Esophagus (tissue), 2 donors: ENCODE measurements at regions not wholly inside any gene's neighbourhood (a gene's known extent, or its start where the extent isn't known, plus 50 kb on each side); places are given as distances from the start of the nearest gene placed in this dataset.

Source experiments
- H3K27ac ChIP-seq, 2 donors: one replicate each; pipeline ENCODE4 v1.5.1; 2013; ENCODE audit warnings: low read depth in 2 of 2, mild to moderate bottlenecking in 2 of 2, inconsistent platforms in 1 of 2, low read length in 1 of 2, moderate library complexity in 1 of 2
- H3K27me3 ChIP-seq, 2 donors: one replicate each; pipeline ENCODE4 v1.6.1; 2013; ENCODE audit warnings: low read length in 2 of 2, control low read depth in 1 of 2, mild to moderate bottlenecking in 1 of 2; ENCODE audit not compliant: insufficient read depth in 2 of 2, control insufficient read depth in 1 of 2
- H3K36me3 ChIP-seq, 2 donors: one replicate each; pipeline ENCODE4 v1.6.1; 2013; ENCODE audit warnings: low read length in 1 of 2; ENCODE audit not compliant: control insufficient read depth in 2 of 2, insufficient read depth in 2 of 2
- H3K4me1 ChIP-seq, 2 donors: one replicate each; pipeline ENCODE4 v1.6.1; 2013; ENCODE audit warnings: low read length in 1 of 2; ENCODE audit not compliant: control insufficient read depth in 2 of 2, insufficient read depth in 2 of 2
- H3K4me3 ChIP-seq, 2 donors: one replicate each; pipeline ENCODE4 v1.5.1; 2013; ENCODE audit warnings: low read length in 2 of 2, mild to moderate bottlenecking in 2 of 2, low read depth in 1 of 2, moderate library complexity in 1 of 2
- H3K9me3 ChIP-seq, 2 donors: one replicate each; pipeline ENCODE4 v1.6.1; 2013; ENCODE audit warnings: mild to moderate bottlenecking in 2 of 2, low read depth in 1 of 2, low read length in 1 of 2, moderate library complexity in 1 of 2; ENCODE audit not compliant: control insufficient read depth in 2 of 2, insufficient read depth in 1 of 2
- WGBS, 2 donors: extraction: QIAGEN DNeasy Blood & Tissue Kit; methylation state at CpG; one replicate each; pipeline ENCODE4 v1.1.7; 2013; 5-methylcytosine and 5-hydroxymethylcytosine counted together
- donor health status: healthy with polysubstance abuse.
- donor health status: Bipolar disorder and iron deficiency.

- H3K36me3 ChIP-seq = no peaks in the 10 kb centered on the region
- 80 to 84% methylated on average over 7 of the region's 7 CpGs for WGBS, 2 donors
- no peaks in the 10 kb centered on the region for H3K27me3 ChIP-seq
- H3K9me3 ChIP-seq = no peaks in the 10 kb centered on the region
- no peak overlapping the region for H3K4me3 ChIP-seq
- H3K27ac ChIP-seq = no peak overlapping the region
- no peaks in the 10 kb centered on the region for H3K4me1 ChIP-seq
These were observed 293.7 kb upstream of the RND3 start for GRCh38 chr2:150781142-150781541.

GRCh38 chr2:150778828-150779227 is 291.4 kb upstream of the RND3 start:
- no peaks in the 10 kb centered on the region for H3K4me1 ChIP-seq
- WGBS, 2 donors = 26 to 32% methylated on average over 1 of the region's 1 CpG
- H3K4me3 ChIP-seq = no peak overlapping the region
- no peak overlapping the region for H3K27ac ChIP-seq
- no peaks in the 10 kb centered on the region for H3K27me3 ChIP-seq
- H3K9me3 ChIP-seq = no peaks in the 10 kb centered on the region
- H3K36me3 ChIP-seq = no peaks in the 10 kb centered on the region

GRCh38 chr2:150769421-150769820 is 282.0 kb upstream of the RND3 start:
- WGBS, 2 donors = 86 to 92% methylated on average over 1 of the region's 1 CpG
- Histone ChIP-seq H3K27me3 (no peaks in the 10 kb centered on the region), H3K27ac (no peak overlapping the region), H3K36me3 (no peaks in the 10 kb centered on the region), H3K9me3 (no peaks in the 10 kb centered on the region), H3K4me1 (no peaks in the 10 kb centered on the region), H3K4me3 (no peak overlapping the region)

- Histone ChIP-seq H3K36me3 (no peaks in the 10 kb centered on the region), H3K27me3 (no peaks in the 10 kb centered on the region), H3K9me3 (no peaks in the 10 kb centered on the region), H3K4me3 (no peak overlapping the region), H3K27ac (no peak overlapping the region), H3K4me1 (no peaks in the 10 kb centered on the region)
- WGBS, 2 donors = 72 to 74% methylated on average over 5 of the region's 5 CpGs
These were observed 280.7 kb upstream of the RND3 start for GRCh38 chr2:150767991-150768746.

- Histone ChIP-seq H3K4me3 (no peak overlapping the region), H3K27me3 (no peaks in the 10 kb centered on the region), H3K4me1 (no peaks in the 10 kb centered on the region), H3K9me3 (no peaks in the 10 kb centered on the region), H3K27ac (no peak overlapping the region), H3K36me3 (no peaks in the 10 kb centered on the region)
- 40 to 56% methylated on average over 2 of the region's 2 CpGs for WGBS, 2 donors
These were observed 275.1 kb upstream of the RND3 start for GRCh38 chr2:150762571-150762970.

GRCh38 chr2:150759531-150759930 is 272.1 kb upstream of the RND3 start:
- H3K9me3 ChIP-seq = no peaks in the 10 kb centered on the region
- no peaks in the 10 kb centered on the region for H3K36me3 ChIP-seq
- H3K27ac ChIP-seq = no peak overlapping the region
- WGBS, 2 donors = 0% methylated on average over 1 of the region's 1 CpG
- no peaks in the 10 kb centered on the region for H3K4me1 ChIP-seq
- H3K27me3 ChIP-seq = no peaks in the 10 kb centered on the region
- no peak overlapping the region for H3K4me3 ChIP-seq

GRCh38 chr2:150759106-150759505 is 271.6 kb upstream of the RND3 start:
- Histone ChIP-seq H3K27ac (no peak overlapping the region), H3K9me3 (no peaks in the 10 kb centered on the region), H3K36me3 (no peaks in the 10 kb centered on the region), H3K4me3 (no peak overlapping the region), H3K27me3 (no peaks in the 10 kb centered on the region), H3K4me1 (no peaks in the 10 kb centered on the region)
- WGBS, 2 donors = 39 to 45% methylated on average over 3 of the region's 3 CpGs

GRCh38 chr2:150752229-150752628 is 264.8 kb upstream of the RND3 start:
- Histone ChIP-seq H3K4me1 (no peaks in the 10 kb centered on the region), H3K36me3 (no peaks in the 10 kb centered on the region), H3K9me3 (no peaks in the 10 kb centered on the region), H3K27me3 (no peaks in the 10 kb centered on the region), H3K4me3 (no peak overlapping the region), H3K27ac (no peak overlapping the region)

- H3K9me3 ChIP-seq = no peaks in the 10 kb centered on the region
- 81 to 91% methylated on average over 1 of the region's 1 CpG for WGBS, 2 donors
These were observed 263.3 kb upstream of the RND3 start for GRCh38 chr2:150750720-150751119.

GRCh38 chr2:150742094-150742493 is 254.6 kb upstream of the RND3 start:
- no peaks in the 10 kb centered on the region for H3K27me3 ChIP-seq
- 77 to 78% methylated on average over 4 of the region's 4 CpGs for WGBS, 2 donors
- no peaks in the 10 kb centered on the region for H3K36me3 ChIP-seq
- H3K4me1 ChIP-seq = no peaks in the 10 kb centered on the region
- H3K27ac ChIP-seq = no peak overlapping the region
- no peak overlapping the region for H3K4me3 ChIP-seq
- H3K9me3 ChIP-seq = no peaks in the 10 kb centered on the region

More at GRCh38 chr2:150750720-150751119, 263.3 kb upstream of the RND3 start:
- H3K4me3 ChIP-seq = no peak overlapping the region
- no peaks in the 10 kb centered on the region for H3K4me1 ChIP-seq
- H3K27ac ChIP-seq = no peak overlapping the region
- H3K27me3 ChIP-seq = no peaks in the 10 kb centered on the region
- no peaks in the 10 kb centered on the region for H3K36me3 ChIP-seq
